ENCODE measurements at regions not wholly inside any gene's neighbourhood (a gene's known extent, or its start where the extent isn't known, plus 50 kb on each side); places are given as distances from the start of the nearest gene placed in this dataset.

DNA sequence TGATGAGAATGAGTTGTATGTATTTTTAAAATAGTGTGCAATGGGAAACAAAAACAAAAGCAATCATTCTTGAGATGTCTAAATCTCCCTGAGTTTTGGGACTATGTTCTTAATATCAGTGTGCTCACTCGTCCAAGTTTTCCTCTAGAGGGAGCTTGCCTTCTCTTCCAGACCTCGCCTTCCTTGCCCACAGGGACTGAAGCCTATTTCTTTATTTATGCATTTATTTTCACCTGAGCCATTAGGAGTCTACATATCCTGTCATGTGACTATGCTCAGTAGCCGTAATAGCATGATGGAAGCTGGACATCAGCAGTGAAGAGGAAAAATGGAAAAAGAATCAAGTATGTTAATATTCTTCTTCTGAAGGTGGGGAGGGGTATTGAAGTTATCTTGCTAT is 131.2 kb downstream of the SH3BGRL2 start:
- TF ChIP-seq, protein P1, sequence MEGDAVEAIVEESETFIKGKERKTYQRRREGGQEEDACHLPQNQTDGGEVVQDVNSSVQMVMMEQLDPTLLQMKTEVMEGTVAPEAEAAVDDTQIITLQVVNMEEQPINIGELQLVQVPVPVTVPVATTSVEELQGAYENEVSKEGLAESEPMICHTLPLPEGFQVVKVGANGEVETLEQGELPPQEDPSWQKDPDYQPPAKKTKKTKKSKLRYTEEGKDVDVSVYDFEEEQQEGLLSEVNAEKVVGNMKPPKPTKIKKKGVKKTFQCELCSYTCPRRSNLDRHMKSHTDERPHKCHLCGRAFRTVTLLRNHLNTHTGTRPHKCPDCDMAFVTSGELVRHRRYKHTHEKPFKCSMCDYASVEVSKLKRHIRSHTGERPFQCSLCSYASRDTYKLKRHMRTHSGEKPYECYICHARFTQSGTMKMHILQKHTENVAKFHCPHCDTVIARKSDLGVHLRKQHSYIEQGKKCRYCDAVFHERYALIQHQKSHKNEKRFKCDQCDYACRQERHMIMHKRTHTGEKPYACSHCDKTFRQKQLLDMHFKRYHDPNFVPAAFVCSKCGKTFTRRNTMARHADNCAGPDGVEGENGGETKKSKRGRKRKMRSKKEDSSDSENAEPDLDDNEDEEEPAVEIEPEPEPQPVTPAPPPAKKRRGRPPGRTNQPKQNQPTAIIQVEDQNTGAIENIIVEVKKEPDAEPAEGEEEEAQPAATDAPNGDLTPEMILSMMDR (IDR thresholded peaks at IDR 0.05) = no peak
- TF ChIP-seq POLR2A (IDR thresholded peaks at IDR 0.05; ENCODE audit: low read depth) = no peak
- TF ChIP-seq POLR2AphosphoS5 (IDR thresholded peaks at IDR 0.05) = no peak
- no peak for TF ChIP-seq EP300 (IDR thresholded peaks at IDR 0.05)
